Smooth muscle cell (in vitro differentiated cells): ENCODE measurements at regions not wholly inside any gene's neighbourhood (a gene's known extent, or its start where the extent isn't known, plus 50 kb on each side); places are given as distances from the start of the nearest gene placed in this dataset.

Source experiments
- DNase-seq: peaks from one replicate; lab custom pipeline; 2025; ENCODE audit not compliant: unreplicated experiment; lab: John Stamatoyannopoulos, UW
- H2AFZ ChIP-seq: fragments of 200-600 bp; sonication (generic); 2 replicates; pipeline ENCODE4 v1.6.0; 2016; ENCODE audit warnings: antibody characterized with exemption, low read depth, mild to moderate bottlenecking
- H3F3A ChIP-seq: fragments of 200-600 bp; sonication (generic); 2 replicates; pipeline ENCODE4 v1.6.0; 2017; ENCODE audit warnings: antibody characterized with exemption, low read depth
- H3K27ac ChIP-seq: fragments of 200-600 bp; sonication (generic); 2 replicates; pipeline ENCODE4 v1.5.1; 2016; ENCODE audit warnings: low read depth, mild to moderate bottlenecking
- H3K27me3 ChIP-seq: fragments of 200-600 bp; sonication (generic); 2 replicates; pipeline ENCODE4 v1.6.1; 2016; ENCODE audit warnings: low read depth, mild to moderate bottlenecking
- H3K36me3 ChIP-seq: fragments of 200-600 bp; sonication (generic); 2 replicates; pipeline ENCODE4 v1.5.1; 2016; ENCODE audit warnings: low read depth
- H3K4me1 ChIP-seq: fragments of 200-600 bp; sonication (generic); 2 replicates; pipeline ENCODE4 v1.5.1; 2016; ENCODE audit warnings: low read depth
- H3K4me2 ChIP-seq: fragments of 200-600 bp; sonication (generic); 2 replicates; pipeline ENCODE4 v1.6.0; 2016; ENCODE audit warnings: mild to moderate bottlenecking
- H3K4me3 ChIP-seq: fragments of 200-600 bp; sonication (generic); 2 replicates; pipeline ENCODE4 v1.5.1; 2016; ENCODE audit warnings: mild to moderate bottlenecking
- H3K79me2 ChIP-seq: fragments of 200-600 bp; sonication (generic); 2 replicates; pipeline ENCODE4 v1.6.0; 2016; ENCODE audit warnings: low read depth, mild to moderate bottlenecking
- H3K9ac ChIP-seq: fragments of 200-600 bp; sonication (generic); 2 replicates; pipeline ENCODE4 v1.6.0; 2016; ENCODE audit warnings: low read depth
- H3K9me3 ChIP-seq: fragments of 200-600 bp; sonication (generic); replicated peaks from 2 replicates; pipeline ENCODE4 v1.5.1; 2016; ENCODE audit warnings: low read depth
- H4K20me1 ChIP-seq: fragments of 200-600 bp; sonication (generic); 2 replicates; pipeline ENCODE4 v1.6.0; 2016; ENCODE audit warnings: low read depth
- WGBS: methylation state at CpG from one replicate; pipeline ENCODE4 v1.1.7; 2016; ENCODE audit warnings: low lambda C conversion rate; 5-methylcytosine and 5-hydroxymethylcytosine counted together
- TF ChIP-seq, protein P1 (sequence below): fragments of 200-600 bp; sonication (generic); IDR thresholded peaks from 2 replicates; pipeline ENCODE4 v1.5.1; 2017; ENCODE audit warnings: borderline replicate concordance, mild to moderate bottlenecking, antibody characterized with exemption; ENCODE audit not compliant: insufficient read depth, poor library complexity, severe bottlenecking

DNA sequence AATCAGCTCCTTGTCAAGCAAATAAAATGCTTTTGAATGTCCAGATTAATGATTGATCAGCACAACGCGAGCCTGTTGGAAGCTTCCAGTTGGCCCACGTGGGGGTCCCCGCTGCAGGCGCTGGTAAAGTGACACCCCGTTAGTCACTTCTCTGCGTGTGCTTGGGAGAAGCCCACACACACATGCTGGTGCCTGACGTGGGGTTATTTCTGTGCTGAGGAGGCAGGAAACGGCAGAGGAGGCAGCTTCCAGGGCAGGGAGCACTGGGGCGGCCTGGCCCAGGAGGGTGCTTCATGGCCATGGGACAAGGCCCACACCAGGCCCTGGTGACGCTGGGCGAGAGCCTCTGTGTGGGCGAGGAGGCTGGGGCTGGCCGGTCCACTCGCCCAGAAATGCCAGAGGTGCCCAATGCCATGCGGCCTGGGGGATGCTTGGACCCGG is 101.5 kb downstream of the KIF26A start:
- TF ChIP-seq, protein P1, sequence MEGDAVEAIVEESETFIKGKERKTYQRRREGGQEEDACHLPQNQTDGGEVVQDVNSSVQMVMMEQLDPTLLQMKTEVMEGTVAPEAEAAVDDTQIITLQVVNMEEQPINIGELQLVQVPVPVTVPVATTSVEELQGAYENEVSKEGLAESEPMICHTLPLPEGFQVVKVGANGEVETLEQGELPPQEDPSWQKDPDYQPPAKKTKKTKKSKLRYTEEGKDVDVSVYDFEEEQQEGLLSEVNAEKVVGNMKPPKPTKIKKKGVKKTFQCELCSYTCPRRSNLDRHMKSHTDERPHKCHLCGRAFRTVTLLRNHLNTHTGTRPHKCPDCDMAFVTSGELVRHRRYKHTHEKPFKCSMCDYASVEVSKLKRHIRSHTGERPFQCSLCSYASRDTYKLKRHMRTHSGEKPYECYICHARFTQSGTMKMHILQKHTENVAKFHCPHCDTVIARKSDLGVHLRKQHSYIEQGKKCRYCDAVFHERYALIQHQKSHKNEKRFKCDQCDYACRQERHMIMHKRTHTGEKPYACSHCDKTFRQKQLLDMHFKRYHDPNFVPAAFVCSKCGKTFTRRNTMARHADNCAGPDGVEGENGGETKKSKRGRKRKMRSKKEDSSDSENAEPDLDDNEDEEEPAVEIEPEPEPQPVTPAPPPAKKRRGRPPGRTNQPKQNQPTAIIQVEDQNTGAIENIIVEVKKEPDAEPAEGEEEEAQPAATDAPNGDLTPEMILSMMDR = no peak
- Histone ChIP-seq H3K79me2 (no peaks in the 10 kb centered on the region), H3K9ac (no peak overlapping the region), H3K4me3 (no peak overlapping the region), H2AFZ (no peak overlapping the region), H3K9me3 (no peaks in the 10 kb centered on the region), H3K27me3 (no peaks in the 10 kb centered on the region), H3K27ac (no peak overlapping the region), H3F3A (no peaks in the 10 kb centered on the region), H3K4me1 (no peaks in the 10 kb centered on the region), H4K20me1 (no peaks in the 10 kb centered on the region), H3K36me3 (no peaks in the 10 kb centered on the region), H3K4me2 (no peak overlapping the region)
- no peak for DNase-seq
- WGBS = 83% methylated on average over 17 of the region's 17 CpGs

DNA sequence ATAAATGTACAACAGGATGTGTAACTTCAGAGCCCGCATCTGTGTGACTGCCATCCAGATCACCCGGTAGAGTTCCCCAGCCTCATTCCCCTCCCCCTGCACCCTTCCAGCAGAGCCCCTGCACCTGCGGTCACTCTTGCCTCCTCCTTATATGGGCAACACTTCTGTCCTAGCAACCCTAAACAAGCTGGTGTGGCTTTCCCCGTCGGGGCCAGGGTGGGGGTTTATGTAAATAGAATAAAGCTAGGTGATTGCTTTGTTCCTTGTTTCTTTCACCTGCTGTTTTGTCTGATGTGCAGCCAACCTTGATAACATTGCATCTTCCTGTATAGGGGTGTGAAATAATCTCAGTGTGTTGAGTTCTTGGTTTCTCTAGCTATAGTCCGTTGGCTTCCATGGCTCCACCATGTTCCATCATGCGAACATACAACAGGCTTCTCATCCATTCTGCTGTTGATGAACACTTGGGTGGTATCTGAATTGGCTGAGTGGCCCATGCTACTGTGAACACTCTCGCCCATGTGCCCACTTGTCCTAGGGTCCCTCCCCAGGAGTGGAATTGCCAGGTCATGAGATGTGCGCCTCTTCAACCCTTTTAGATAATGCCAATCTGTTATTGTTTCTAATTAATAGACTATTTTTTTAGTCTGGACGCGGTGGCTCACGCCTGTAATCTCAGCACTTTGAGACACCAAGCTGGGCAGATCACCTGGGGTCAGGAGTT is 102.2 kb downstream of the KIF26A start:
- no peaks in the 10 kb centered on the region for H3F3A ChIP-seq
- H3K27ac ChIP-seq = no peak overlapping the region
- no peak overlapping the region for H3K4me3 ChIP-seq
- no peak overlapping the region for H3K9ac ChIP-seq
- H3K4me1 ChIP-seq = no peaks in the 10 kb centered on the region
- H3K9me3 ChIP-seq = peaks cover 1% of the 10 kb centered on the region
- DNase-seq = no peak
- no peaks in the 10 kb centered on the region for H3K27me3 ChIP-seq
- H3K4me2 ChIP-seq = no peak overlapping the region
- H4K20me1 ChIP-seq = no peaks in the 10 kb centered on the region
- WGBS = 81% methylated on average over 12 of the region's 12 CpGs
- TF ChIP-seq, protein P1 = no peak
- H3K79me2 ChIP-seq = no peaks in the 10 kb centered on the region
- no peaks in the 10 kb centered on the region for H3K36me3 ChIP-seq
- no peak overlapping the region for H2AFZ ChIP-seq

DNA sequence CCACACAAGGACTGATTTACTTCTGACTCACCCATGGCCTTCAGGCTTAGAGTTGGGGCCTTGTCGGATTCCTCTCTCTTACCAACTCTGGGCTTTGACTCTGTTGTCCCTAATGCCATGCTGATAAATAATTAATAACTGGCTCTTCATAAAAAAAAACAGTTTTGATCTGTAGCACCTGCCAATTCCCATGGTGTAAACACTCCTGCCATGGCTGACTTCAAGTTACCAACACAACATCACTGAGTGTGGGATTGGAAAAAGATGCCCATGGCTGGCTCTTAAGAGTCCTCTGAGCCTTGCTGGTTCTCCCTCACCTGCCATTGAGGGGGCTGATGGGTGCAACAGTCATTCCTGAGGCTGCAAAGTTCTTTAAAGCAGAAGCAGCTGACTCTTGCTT is 104.8 kb downstream of the KIF26A start:
- no peak overlapping the region for H3K4me2 ChIP-seq
- TF ChIP-seq, protein P1 = no peak
- H3K27me3 ChIP-seq = no peaks in the 10 kb centered on the region
- H3K4me3 ChIP-seq = no peak overlapping the region
- H4K20me1 ChIP-seq = no peaks in the 10 kb centered on the region
- H3K4me1 ChIP-seq = no peaks in the 10 kb centered on the region
- DNase-seq = no peak
- peaks cover 3% of the 10 kb centered on the region for H3K9me3 ChIP-seq
- no peaks in the 10 kb centered on the region for H3K79me2 ChIP-seq
- no peak overlapping the region for H3K27ac ChIP-seq
- H3K36me3 ChIP-seq = no peaks in the 10 kb centered on the region
- WGBS = 83% methylated on average over 1 of the region's 1 CpG
- no peaks in the 10 kb centered on the region for H3F3A ChIP-seq
- no peak overlapping the region for H3K9ac ChIP-seq
- no peak overlapping the region for H2AFZ ChIP-seq
